ENCODE measurements at regions not wholly inside any gene's neighbourhood (a gene's known extent, or its start where the extent isn't known, plus 50 kb on each side); places are given as distances from the start of the nearest gene placed in this dataset.

DNA sequence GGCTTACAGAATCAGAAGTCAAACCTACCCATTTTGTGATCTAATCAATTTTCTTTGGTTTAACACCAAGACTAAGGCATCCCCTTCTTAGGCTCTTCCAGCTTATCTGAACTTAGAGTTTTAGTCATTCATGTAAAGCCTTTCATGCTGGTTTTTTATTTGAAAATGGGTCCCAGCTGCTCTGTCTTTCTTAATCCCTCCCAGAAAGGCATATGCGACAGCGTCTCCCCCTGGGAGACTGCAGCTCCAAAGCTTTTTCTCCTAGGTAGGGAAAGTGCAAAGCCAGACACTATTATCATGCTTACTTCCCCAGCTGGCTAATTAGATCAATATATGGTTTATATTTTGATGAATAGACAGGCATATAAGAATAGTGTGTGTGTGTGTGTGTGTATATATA lies 96.6 kb upstream of the E2F7 start:
- no CpG with 5 or more reads among the region's 2 CpGs for WGBS (ENCODE audit: insufficient coverage)
- no peak overlapping the region for H3K27ac ChIP-seq (ENCODE audit: low read length)
- ATAC-seq (replicated peaks in 1 of 4) (no peak), DNase-seq (no peak)
- H3K4me3 ChIP-seq (ENCODE audit: control insufficient read depth in 1 of 2, extremely low read depth in 1 of 2, low read length in 1 of 2) = no peak overlapping the region
- POLR2A ChIA-PET = no interaction called here
- no peaks in the 10 kb centered on the region for H3K27me3 Mint-ChIP-seq
- H3K9me3 ChIP-seq = no peaks in the 10 kb centered on the region
- H3K4me1 Mint-ChIP-seq = no peaks in the 10 kb centered on the region
- no peaks in the 10 kb centered on the region for H3K36me3 ChIP-seq (ENCODE audit: control insufficient read depth in 2 of 2, extremely low read depth in 1 of 2, insufficient read depth in 1 of 2, low read length in 1 of 2)
- no peak overlapping the region for H3K27ac Mint-ChIP-seq
- peaks cover 0 to 3% (median 2%) of the 10 kb centered on the region in 3 donors for H3K9me3 Mint-ChIP-seq
- H3K27me3 ChIP-seq (replicated peaks in 1 of 2; ENCODE audit: control insufficient read depth in 2 of 2, extremely low read depth in 1 of 2, insufficient read depth in 2 of 2, low read length in 1 of 2) = no peaks in the 10 kb centered on the region
- CTCF ChIA-PET = no interaction called here
- H3K4me3 Mint-ChIP-seq = no peak overlapping the region
- H3K4me1 ChIP-seq (ENCODE audit: control insufficient read depth in 1 of 2, extremely low read depth in 1 of 2, insufficient read depth in 2 of 2, low read length in 2 of 2) = no peaks in the 10 kb centered on the region
- no peaks in the 10 kb centered on the region for H3K36me3 Mint-ChIP-seq

DNA sequence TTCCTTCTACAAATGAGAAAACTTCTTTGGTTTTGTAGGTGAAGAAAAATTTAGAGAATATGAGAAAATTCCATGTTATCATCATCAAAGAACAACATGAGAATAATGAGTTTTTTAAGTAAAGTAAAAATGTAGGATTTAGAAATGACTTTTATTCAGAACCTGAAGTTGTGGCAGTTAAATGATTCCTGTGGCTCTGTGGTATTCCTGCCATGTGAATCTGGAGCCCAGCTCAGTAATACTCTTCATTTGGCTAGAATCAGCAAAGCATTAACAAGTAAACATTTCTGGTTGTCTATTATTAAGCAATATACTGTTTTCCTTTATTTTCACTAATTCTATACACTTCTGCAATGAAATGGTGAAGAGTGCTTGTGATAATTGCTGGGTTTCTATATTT lies 95.6 kb upstream of the E2F7 start:
- ChIA-PET CTCF (no interaction called here), POLR2A (no interaction called here)
- no peaks in the 10 kb centered on the region for H3K36me3 Mint-ChIP-seq
- Histone ChIP-seq H3K27ac (ENCODE audit: low read length) (no peak overlapping the region), H3K27me3 (replicated peaks in 1 of 2; ENCODE audit: control insufficient read depth in 2 of 2, extremely low read depth in 1 of 2, insufficient read depth in 2 of 2, low read length in 1 of 2) (no peaks in the 10 kb centered on the region), H3K4me3 (ENCODE audit: control insufficient read depth in 1 of 2, extremely low read depth in 1 of 2, low read length in 1 of 2) (no peak overlapping the region), H3K36me3 (ENCODE audit: control insufficient read depth in 2 of 2, extremely low read depth in 1 of 2, insufficient read depth in 1 of 2, low read length in 1 of 2) (no peaks in the 10 kb centered on the region), H3K4me1 (ENCODE audit: control insufficient read depth in 1 of 2, extremely low read depth in 1 of 2, insufficient read depth in 2 of 2, low read length in 2 of 2) (no peaks in the 10 kb centered on the region), H3K9me3 (no peaks in the 10 kb centered on the region)
- no peak overlapping the region for H3K4me3 Mint-ChIP-seq
- no peak overlapping the region for H3K27ac Mint-ChIP-seq
- DNase-seq (no peak), ATAC-seq (replicated peaks in 1 of 4) (no peak)
- H3K27me3 Mint-ChIP-seq = no peaks in the 10 kb centered on the region
- H3K4me1 Mint-ChIP-seq = no peaks in the 10 kb centered on the region
- H3K9me3 Mint-ChIP-seq = peaks cover 0 to 3% (median 2%) of the 10 kb centered on the region in 3 donors

DNA sequence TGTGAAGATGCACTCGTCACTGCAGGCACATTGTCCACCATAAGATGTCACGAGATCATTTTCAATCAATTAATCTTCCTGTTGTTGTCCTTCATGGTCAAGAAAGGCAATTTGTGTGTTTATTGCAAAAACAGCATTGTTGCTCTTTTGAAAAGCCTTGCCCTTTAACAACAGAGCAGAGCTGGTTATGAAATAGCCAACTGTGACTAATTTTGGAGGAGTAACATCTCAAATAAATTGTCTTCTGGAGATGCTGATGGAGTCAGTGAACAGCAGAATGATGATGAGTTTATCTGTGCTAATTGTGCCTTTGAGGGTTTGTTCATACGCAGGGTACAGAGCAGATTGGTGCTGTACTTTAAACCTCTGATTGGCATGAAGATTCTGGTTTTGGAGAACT lies 88.3 kb upstream of the E2F7 start:
- Mint-ChIP-seq H3K27me3 (no peaks in the 10 kb centered on the region), H3K4me1 (no peaks in the 10 kb centered on the region), H3K4me3 (no peak overlapping the region), H3K36me3 (no peaks in the 10 kb centered on the region), H3K27ac (no peak overlapping the region), H3K9me3 (no peaks in the 10 kb centered on the region)
- Histone ChIP-seq H3K9me3 (no peaks in the 10 kb centered on the region), H3K27ac (ENCODE audit: low read length) (no peak overlapping the region), H3K36me3 (ENCODE audit: control insufficient read depth in 2 of 2, extremely low read depth in 1 of 2, insufficient read depth in 1 of 2, low read length in 1 of 2) (no peaks in the 10 kb centered on the region), H3K4me1 (ENCODE audit: control insufficient read depth in 1 of 2, extremely low read depth in 1 of 2, insufficient read depth in 2 of 2, low read length in 2 of 2) (no peaks in the 10 kb centered on the region), H3K27me3 (replicated peaks in 1 of 2; ENCODE audit: control insufficient read depth in 2 of 2, extremely low read depth in 1 of 2, insufficient read depth in 2 of 2, low read length in 1 of 2) (peaks cover 0 to 2% of the 10 kb centered on the region in 2 experiments), H3K4me3 (ENCODE audit: control insufficient read depth in 1 of 2, extremely low read depth in 1 of 2, low read length in 1 of 2) (no peak overlapping the region)
- DNase-seq (no peak), ATAC-seq (replicated peaks in 1 of 4) (no peak)
- CTCF ChIA-PET = no interaction called here
- POLR2A ChIA-PET = no interaction called here
- WGBS (ENCODE audit: insufficient coverage) = 90% methylated on average over 1 of the region's 3 CpGs

DNA sequence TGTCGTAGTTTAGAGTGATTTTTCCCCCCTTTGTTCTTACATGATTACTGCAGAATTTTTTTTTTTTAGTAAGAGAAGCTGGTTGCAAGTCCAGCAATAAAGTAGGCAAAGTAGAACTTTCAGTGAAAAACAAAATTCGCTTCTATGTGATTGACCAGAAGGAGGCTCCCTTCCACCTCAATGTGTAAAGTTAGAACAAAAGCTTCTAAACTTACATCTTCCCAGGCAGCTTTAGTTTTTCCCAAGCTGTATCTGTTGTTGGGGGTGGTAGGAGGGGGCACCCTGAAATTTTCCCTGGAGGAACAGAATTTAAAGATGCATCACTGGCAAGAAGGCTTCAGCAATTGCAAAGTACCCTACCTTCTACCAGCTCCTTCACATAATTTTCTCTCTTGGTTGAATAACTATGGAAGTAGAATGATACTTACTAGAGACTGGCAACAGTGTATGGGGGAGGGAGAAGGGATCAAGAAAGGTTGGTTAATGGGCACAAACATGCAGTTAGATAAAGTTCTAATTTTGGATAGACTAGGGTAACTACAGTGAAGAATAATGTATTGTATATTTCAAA lies 87.3 kb upstream of the E2F7 start:
- H3K36me3 ChIP-seq (ENCODE audit: control insufficient read depth in 2 of 2, extremely low read depth in 1 of 2, insufficient read depth in 1 of 2, low read length in 1 of 2) = no peaks in the 10 kb centered on the region
- Mint-ChIP-seq H3K36me3 (no peaks in the 10 kb centered on the region), H3K4me3 (no peak overlapping the region), H3K9me3 (no peaks in the 10 kb centered on the region), H3K27ac (no peak overlapping the region), H3K27me3 (no peaks in the 10 kb centered on the region), H3K4me1 (no peaks in the 10 kb centered on the region)
- H3K4me1 ChIP-seq (ENCODE audit: control insufficient read depth in 1 of 2, extremely low read depth in 1 of 2, insufficient read depth in 2 of 2, low read length in 2 of 2) = no peaks in the 10 kb centered on the region
- no peak overlapping the region for H3K27ac ChIP-seq (ENCODE audit: low read length)
- ATAC-seq (replicated peaks in 1 of 4) (no peak), DNase-seq (no peak)
- no peak overlapping the region for H3K4me3 ChIP-seq (ENCODE audit: control insufficient read depth in 1 of 2, extremely low read depth in 1 of 2, low read length in 1 of 2)
- peaks cover 0 to 2% of the 10 kb centered on the region in 2 experiments for H3K27me3 ChIP-seq (replicated peaks in 1 of 2; ENCODE audit: control insufficient read depth in 2 of 2, extremely low read depth in 1 of 2, insufficient read depth in 2 of 2, low read length in 1 of 2)
- WGBS (ENCODE audit: insufficient coverage) = no CpG with 5 or more reads among the region's 2 CpGs
- ChIA-PET CTCF (no interaction called here), POLR2A (no interaction called here)
- no peaks in the 10 kb centered on the region for H3K9me3 ChIP-seq

DNA sequence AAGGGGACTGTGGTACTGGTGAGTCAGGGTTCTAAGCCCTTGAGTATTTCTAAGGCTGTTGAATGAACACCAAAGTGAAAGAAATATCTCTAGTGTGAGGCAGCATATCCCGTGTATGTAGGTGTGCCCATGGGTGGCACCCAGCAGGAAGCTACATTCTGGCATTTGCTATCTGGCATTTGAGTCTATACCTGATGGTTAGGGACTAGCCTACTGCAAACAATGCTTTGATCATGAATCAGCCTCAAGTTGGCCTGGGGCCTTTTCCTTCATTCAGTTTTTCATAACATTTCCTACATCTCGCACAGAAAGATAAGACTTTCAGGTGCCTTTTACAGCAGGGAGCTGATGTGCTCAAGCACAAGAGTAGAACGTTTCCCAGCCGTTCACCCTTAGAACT lies 85.7 kb upstream of the E2F7 start:
- Mint-ChIP-seq H3K4me3 (no peak overlapping the region), H3K4me1 (no peaks in the 10 kb centered on the region), H3K27ac (no peak overlapping the region), H3K9me3 (no peaks in the 10 kb centered on the region), H3K27me3 (no peaks in the 10 kb centered on the region), H3K36me3 (no peaks in the 10 kb centered on the region)
- ChIA-PET CTCF (no interaction called here), POLR2A (no interaction called here)
- no peaks in the 10 kb centered on the region for H3K36me3 ChIP-seq (ENCODE audit: control insufficient read depth in 2 of 2, extremely low read depth in 1 of 2, insufficient read depth in 1 of 2, low read length in 1 of 2)
- no peaks in the 10 kb centered on the region for H3K4me1 ChIP-seq (ENCODE audit: control insufficient read depth in 1 of 2, extremely low read depth in 1 of 2, insufficient read depth in 2 of 2, low read length in 2 of 2)
- no peak for ATAC-seq (replicated peaks in 1 of 4)
- no peak overlapping the region for H3K27ac ChIP-seq (ENCODE audit: low read length)
- no peak for DNase-seq
- no peak overlapping the region for H3K4me3 ChIP-seq (ENCODE audit: control insufficient read depth in 1 of 2, extremely low read depth in 1 of 2, low read length in 1 of 2)
- peaks cover 0 to 2% of the 10 kb centered on the region in 2 experiments for H3K27me3 ChIP-seq (replicated peaks in 1 of 2; ENCODE audit: control insufficient read depth in 2 of 2, extremely low read depth in 1 of 2, insufficient read depth in 2 of 2, low read length in 1 of 2)
- H3K9me3 ChIP-seq = no peaks in the 10 kb centered on the region
- WGBS (ENCODE audit: insufficient coverage) = 25% methylated on average over 2 of the region's 4 CpGs

DNA sequence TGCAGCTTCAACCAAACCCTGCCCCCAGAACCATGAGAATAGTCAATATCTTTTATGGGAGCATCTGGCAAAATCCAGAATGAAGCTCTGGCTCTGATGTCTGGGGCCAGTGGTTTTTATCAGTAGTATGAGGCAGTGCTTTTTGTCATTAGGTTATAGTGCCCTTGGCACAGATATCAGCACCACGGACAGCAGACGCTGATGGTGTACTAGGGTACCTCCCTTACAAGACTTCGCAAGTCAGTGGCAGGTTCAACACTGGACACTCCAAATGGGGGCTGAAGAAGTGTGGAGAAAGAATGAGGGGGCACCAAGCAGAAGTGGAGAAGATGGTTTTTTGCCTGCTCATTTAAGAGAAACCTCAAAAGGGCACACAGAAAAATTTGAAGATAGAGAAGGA lies 68.2 kb upstream of the E2F7 start:
- no peaks in the 10 kb centered on the region for H3K4me1 ChIP-seq (ENCODE audit: control insufficient read depth in 1 of 2, extremely low read depth in 1 of 2, insufficient read depth in 2 of 2, low read length in 2 of 2)
- H3K9me3 ChIP-seq = no peaks in the 10 kb centered on the region
- 24% methylated on average over 3 of the region's 3 CpGs for WGBS (ENCODE audit: insufficient coverage)
- H3K4me3 ChIP-seq (ENCODE audit: control insufficient read depth in 1 of 2, extremely low read depth in 1 of 2, low read length in 1 of 2) = no peak overlapping the region
- H3K4me1 Mint-ChIP-seq = no peaks in the 10 kb centered on the region
- H3K9me3 Mint-ChIP-seq = peaks cover 0 to 7% (median 2%) of the 10 kb centered on the region in 3 donors
- H3K36me3 Mint-ChIP-seq = no peaks in the 10 kb centered on the region
- no peak overlapping the region for H3K4me3 Mint-ChIP-seq
- ATAC-seq (replicated peaks in 1 of 4) (no peak), DNase-seq (no peak)
- H3K27ac ChIP-seq (ENCODE audit: low read length) = no peak overlapping the region
- POLR2A ChIA-PET = no interaction called here
- no peak overlapping the region for H3K27ac Mint-ChIP-seq
- H3K36me3 ChIP-seq (ENCODE audit: control insufficient read depth in 2 of 2, extremely low read depth in 1 of 2, insufficient read depth in 1 of 2, low read length in 1 of 2) = no peaks in the 10 kb centered on the region
- H3K27me3 Mint-ChIP-seq = peaks cover 2 to 8% of the 10 kb centered on the region in 2 donors
- no peaks in the 10 kb centered on the region for H3K27me3 ChIP-seq (replicated peaks in 1 of 2; ENCODE audit: control insufficient read depth in 2 of 2, extremely low read depth in 1 of 2, insufficient read depth in 2 of 2, low read length in 1 of 2)
- CTCF ChIA-PET = no interaction called here

DNA sequence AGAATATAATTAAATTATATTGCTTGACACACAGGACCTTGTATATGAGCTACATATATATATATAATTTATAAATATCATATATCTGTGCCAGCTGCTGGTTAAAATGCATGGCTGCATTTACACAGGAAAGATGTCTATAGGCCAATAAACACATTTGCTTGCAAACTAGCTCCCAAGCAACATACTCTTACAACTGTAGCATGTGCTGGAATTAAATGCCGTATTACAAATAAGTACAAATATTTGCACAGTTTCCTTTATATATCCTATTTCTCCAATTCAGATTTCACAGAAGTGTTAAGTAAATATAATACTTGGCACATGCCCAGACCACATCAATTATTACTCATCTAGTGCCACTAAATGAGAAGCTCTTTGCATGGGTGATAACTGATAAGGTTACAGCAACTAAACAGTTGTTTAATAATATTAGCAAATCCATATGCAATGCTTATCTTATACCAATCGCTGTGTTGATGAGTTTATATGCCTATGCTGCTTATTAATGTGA lies 66.7 kb upstream of the E2F7 start:
- Mint-ChIP-seq H3K4me1 (no peaks in the 10 kb centered on the region), H3K4me3 (no peak overlapping the region), H3K27me3 (no peaks in the 10 kb centered on the region), H3K9me3 (peaks cover 0 to 3% (median 2%) of the 10 kb centered on the region in 3 donors), H3K36me3 (no peaks in the 10 kb centered on the region), H3K27ac (no peak overlapping the region)
- ATAC-seq (replicated peaks in 1 of 4) (no peak), DNase-seq (no peak)
- no peak overlapping the region for H3K27ac ChIP-seq (ENCODE audit: low read length)
- WGBS (ENCODE audit: insufficient coverage) = no CpG with 5 or more reads among the region's 2 CpGs
- no peaks in the 10 kb centered on the region for H3K27me3 ChIP-seq (replicated peaks in 1 of 2; ENCODE audit: control insufficient read depth in 2 of 2, extremely low read depth in 1 of 2, insufficient read depth in 2 of 2, low read length in 1 of 2)
- H3K36me3 ChIP-seq (ENCODE audit: control insufficient read depth in 2 of 2, extremely low read depth in 1 of 2, insufficient read depth in 1 of 2, low read length in 1 of 2) = no peaks in the 10 kb centered on the region
- H3K9me3 ChIP-seq = no peaks in the 10 kb centered on the region
- no peaks in the 10 kb centered on the region for H3K4me1 ChIP-seq (ENCODE audit: control insufficient read depth in 1 of 2, extremely low read depth in 1 of 2, insufficient read depth in 2 of 2, low read length in 2 of 2)
- H3K4me3 ChIP-seq (ENCODE audit: control insufficient read depth in 1 of 2, extremely low read depth in 1 of 2, low read length in 1 of 2) = no peak overlapping the region
- ChIA-PET POLR2A (no interaction called here), CTCF (no interaction called here)

Measured in T-cell (primary cell).